ENCODE measurements at regions not wholly inside any gene's neighbourhood (a gene's known extent, or its start where the extent isn't known, plus 50 kb on each side); places are given as distances from the start of the nearest gene placed in this dataset.

GRCh38 chr10:20726381-20726780, 170.7 kb downstream of the NEBL start:
- H3K4me3 Mint-ChIP-seq = peak overlapping the region; percentile 22 to 74 (median 70)

GRCh38 chr10:20714979-20715378, 182.1 kb downstream of the NEBL start:
- Mint-ChIP-seq H3K27ac (no peak overlapping the region), H3K4me3 (peak overlapping the region in 1 of 5 donors; percentile 27), H3K36me3 (no peaks in the 10 kb centered on the region), H3K27me3 (ENCODE audit: low read depth in 3 of 3) (peaks cover 1 to 3% (median 2%) of the 10 kb centered on the region in 3 donors), H3K9me3 (peaks cover 3 to 14% (median 5%) of the 10 kb centered on the region in 6 donors), H3K4me1 (peaks cover 8 to 10% of the 10 kb centered on the region in 2 donors)
- DNase-seq = no peak

More at GRCh38 chr10:20726381-20726780, 170.7 kb downstream of the NEBL start:
- peak; percentile 61 to 64 (median 63) for DNase-seq
- Mint-ChIP-seq H3K27ac (peak overlapping the region in 4 of 6 donors; percentile 40 to 78 (median 55)), H3K4me1 (peaks cover 39 to 42% of the 10 kb centered on the region in 2 donors), H3K27me3 (ENCODE audit: low read depth in 3 of 3) (peaks cover 0 to 1% (median 0%) of the 10 kb centered on the region in 3 donors), H3K36me3 (peaks cover 6 to 34% (median 20%) of the 10 kb centered on the region in 3 donors), H3K9me3 (peaks cover 13 to 41% (median 28%) of the 10 kb centered on the region in 6 donors)

GRCh38 chr10:20714518-20714917, 182.6 kb downstream of the NEBL start:
- Mint-ChIP-seq H3K9me3 (peaks cover 3 to 14% (median 5%) of the 10 kb centered on the region in 6 donors), H3K4me1 (peaks cover 8 to 10% of the 10 kb centered on the region in 2 donors), H3K27ac (no peak overlapping the region), H3K36me3 (no peaks in the 10 kb centered on the region), H3K4me3 (peak overlapping the region in 1 of 5 donors; percentile 27), H3K27me3 (ENCODE audit: low read depth in 3 of 3) (peaks cover 1 to 3% (median 2%) of the 10 kb centered on the region in 3 donors)
- DNase-seq = no peak

- Mint-ChIP-seq H3K4me1 (peaks cover 8 to 10% of the 10 kb centered on the region in 2 donors), H3K27ac (no peak overlapping the region), H3K36me3 (no peaks in the 10 kb centered on the region), H3K9me3 (peaks cover 2 to 14% (median 5%) of the 10 kb centered on the region in 6 donors), H3K4me3 (no peak overlapping the region), H3K27me3 (ENCODE audit: low read depth in 3 of 3) (peaks cover 1 to 3% (median 2%) of the 10 kb centered on the region in 3 donors)
- no peak for DNase-seq
Measured at GRCh38 chr10:20713420-20713819, 183.7 kb downstream of the NEBL start.

GRCh38 chr10:20712774-20713173, 184.3 kb downstream of the NEBL start:
- Mint-ChIP-seq H3K36me3 (peaks cover 0 to 2% (median 0%) of the 10 kb centered on the region in 3 donors), H3K27me3 (ENCODE audit: low read depth in 3 of 3) (peaks cover 1 to 3% (median 2%) of the 10 kb centered on the region in 3 donors), H3K27ac (peak overlapping the region in 1 of 6 donors; percentile 57), H3K4me1 (peaks cover 8 to 10% of the 10 kb centered on the region in 2 donors), H3K4me3 (no peak overlapping the region), H3K9me3 (peaks cover 0 to 14% (median 5%) of the 10 kb centered on the region in 6 donors)
- DNase-seq = no peak

GRCh38 chr10:20709708-20710107, 187.4 kb downstream of the NEBL start:
- H3K27me3 Mint-ChIP-seq (ENCODE audit: low read depth in 3 of 3) = no peaks in the 10 kb centered on the region

GRCh38 chr10:20708305-20708704, 188.8 kb downstream of the NEBL start:
- H3K27ac Mint-ChIP-seq = no peak overlapping the region
- no peak overlapping the region for H3K4me3 Mint-ChIP-seq
- H3K4me1 Mint-ChIP-seq = peaks cover 1 to 7% of the 10 kb centered on the region in 2 donors
- H3K27me3 Mint-ChIP-seq (ENCODE audit: low read depth in 3 of 3) = no peaks in the 10 kb centered on the region
- peaks cover 0 to 2% (median 0%) of the 10 kb centered on the region in 6 donors for H3K9me3 Mint-ChIP-seq
- H3K36me3 Mint-ChIP-seq = peaks cover 5 to 7% (median 5%) of the 10 kb centered on the region in 3 donors
- DNase-seq = no peak

More at GRCh38 chr10:20709708-20710107, 187.4 kb downstream of the NEBL start:
- peaks cover 6 to 10% of the 10 kb centered on the region in 2 donors for H3K4me1 Mint-ChIP-seq
- no peak for DNase-seq
- no peaks in the 10 kb centered on the region for H3K9me3 Mint-ChIP-seq
- H3K27ac Mint-ChIP-seq = no peak overlapping the region
- peaks cover 5 to 7% (median 5%) of the 10 kb centered on the region in 3 donors for H3K36me3 Mint-ChIP-seq
- H3K4me3 Mint-ChIP-seq = no peak overlapping the region

GRCh38 chr10:20707251-20707650, 189.9 kb downstream of the NEBL start:
- H3K4me3 Mint-ChIP-seq = no peak overlapping the region

GRCh38 chr10:20698837-20699236, 198.3 kb downstream of the NEBL start:
- no peaks in the 10 kb centered on the region for H3K27me3 Mint-ChIP-seq (ENCODE audit: low read depth in 3 of 3)
- DNase-seq = no peak
- H3K9me3 Mint-ChIP-seq = peaks cover 0 to 15% (median 4%) of the 10 kb centered on the region in 6 donors
- H3K27ac Mint-ChIP-seq = no peak overlapping the region
- no peak overlapping the region for H3K4me3 Mint-ChIP-seq
- H3K4me1 Mint-ChIP-seq = no peaks in the 10 kb centered on the region
- H3K36me3 Mint-ChIP-seq = peaks cover 0 to 9% (median 0%) of the 10 kb centered on the region in 3 donors

More at GRCh38 chr10:20707251-20707650, 189.9 kb downstream of the NEBL start:
- Mint-ChIP-seq H3K27ac (no peak overlapping the region), H3K27me3 (ENCODE audit: low read depth in 3 of 3) (no peaks in the 10 kb centered on the region), H3K36me3 (peaks cover 5 to 7% (median 5%) of the 10 kb centered on the region in 3 donors), H3K4me1 (no peaks in the 10 kb centered on the region), H3K9me3 (peaks cover 0 to 2% (median 0%) of the 10 kb centered on the region in 6 donors)
- no peak for DNase-seq

GRCh38 chr10:20694296-20694695, 202.8 kb downstream of the NEBL start:
- Mint-ChIP-seq H3K27me3 (ENCODE audit: low read depth in 3 of 3) (peaks cover 0 to 2% (median 2%) of the 10 kb centered on the region in 3 donors), H3K9me3 (peaks cover 0 to 2% (median 0%) of the 10 kb centered on the region in 6 donors), H3K4me1 (no peaks in the 10 kb centered on the region), H3K4me3 (no peak overlapping the region), H3K27ac (no peak overlapping the region), H3K36me3 (peaks cover 0 to 3% (median 0%) of the 10 kb centered on the region in 3 donors)
- DNase-seq = no peak

- Mint-ChIP-seq H3K36me3 (peaks cover 0 to 5% (median 4%) of the 10 kb centered on the region in 3 donors), H3K4me3 (no peak overlapping the region), H3K9me3 (peaks cover 0 to 2% (median 0%) of the 10 kb centered on the region in 6 donors), H3K4me1 (no peaks in the 10 kb centered on the region), H3K27ac (no peak overlapping the region), H3K27me3 (ENCODE audit: low read depth in 3 of 3) (peaks cover 0 to 2% (median 2%) of the 10 kb centered on the region in 3 donors)
- DNase-seq = no peak
Measured at GRCh38 chr10:20688797-20689544, 208.1 kb downstream of the NEBL start.

GRCh38 chr10:20686015-20686635, 211.0 kb downstream of the NEBL start:
- H3K4me3 Mint-ChIP-seq = no peak overlapping the region
- no peaks in the 10 kb centered on the region for H3K27me3 Mint-ChIP-seq (ENCODE audit: low read depth in 3 of 3)
- H3K27ac Mint-ChIP-seq = no peak overlapping the region
- DNase-seq = no peak
- peaks cover 7 to 9% of the 10 kb centered on the region in 2 donors for H3K4me1 Mint-ChIP-seq
- peaks cover 0 to 5% (median 0%) of the 10 kb centered on the region in 6 donors for H3K9me3 Mint-ChIP-seq
- H3K36me3 Mint-ChIP-seq = peaks cover 3 to 10% (median 10%) of the 10 kb centered on the region in 3 donors

GRCh38 chr10:20685462-20685861, 211.6 kb downstream of the NEBL start:
- H3K4me1 Mint-ChIP-seq = peaks cover 7 to 9% of the 10 kb centered on the region in 2 donors
- H3K4me3 Mint-ChIP-seq = no peak overlapping the region
- DNase-seq = no peak
- no peak overlapping the region for H3K27ac Mint-ChIP-seq
- H3K36me3 Mint-ChIP-seq = peaks cover 3 to 10% (median 10%) of the 10 kb centered on the region in 3 donors
- no peaks in the 10 kb centered on the region for H3K27me3 Mint-ChIP-seq (ENCODE audit: low read depth in 3 of 3)
- H3K9me3 Mint-ChIP-seq = peaks cover 0 to 5% (median under 1%) of the 10 kb centered on the region in 6 donors

- peaks cover 7 to 9% of the 10 kb centered on the region in 2 donors for H3K4me1 Mint-ChIP-seq
- H3K9me3 Mint-ChIP-seq = peaks cover 0 to 5% (median 2%) of the 10 kb centered on the region in 6 donors
- peaks cover 3 to 13% (median 10%) of the 10 kb centered on the region in 3 donors for H3K36me3 Mint-ChIP-seq
- H3K4me3 Mint-ChIP-seq = no peak overlapping the region
- H3K27ac Mint-ChIP-seq = peak overlapping the region in 1 of 6 donors; percentile 64
- DNase-seq = no peak
- no peaks in the 10 kb centered on the region for H3K27me3 Mint-ChIP-seq (ENCODE audit: low read depth in 3 of 3)
Measured at GRCh38 chr10:20683345-20683744, 213.8 kb downstream of the NEBL start.

Data from immature natural killer cell (primary cell).